ENCODE measurements at regions not wholly inside any gene's neighbourhood (a gene's known extent, or its start where the extent isn't known, plus 50 kb on each side); places are given as distances from the start of the nearest gene placed in this dataset.
"Not testable (repeated sequence)": the region's sequence is repeated elsewhere in the genome, so short reads cannot be mapped to it uniquely, and the experiment has no call there.

DNA sequence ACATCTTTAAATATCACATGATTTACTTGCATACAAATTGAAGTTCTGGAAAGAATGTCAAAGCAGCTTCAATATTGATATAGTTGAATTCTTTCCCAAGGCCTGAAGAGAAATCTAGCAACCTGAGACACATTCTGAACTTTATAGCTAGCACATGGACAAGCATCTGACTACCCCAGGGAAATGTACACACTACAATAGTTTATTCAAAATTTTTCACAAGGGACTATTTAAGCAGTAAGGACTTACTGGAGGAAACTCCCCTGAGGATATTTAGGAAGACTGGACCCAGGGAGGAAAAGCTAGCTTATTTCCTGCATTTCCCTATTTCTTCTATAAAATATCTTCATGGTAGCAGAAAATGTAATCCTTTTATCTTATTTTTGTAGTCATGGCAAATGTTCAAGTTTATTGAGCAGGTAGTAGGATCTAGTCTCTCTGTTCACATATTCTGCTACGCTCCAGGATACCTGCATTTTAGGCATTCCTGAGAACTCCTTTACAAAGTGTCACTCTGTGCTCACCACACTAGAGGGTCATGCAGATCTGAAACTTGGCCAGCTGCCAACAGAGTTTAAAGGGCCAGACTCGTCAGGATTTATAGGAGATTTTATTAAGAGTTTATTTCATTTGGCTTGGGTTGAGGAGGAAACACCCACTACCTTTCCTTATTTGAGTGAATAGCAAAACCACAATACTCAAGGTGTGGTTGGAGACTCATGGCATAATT lies 348.4 kb upstream of the FTMT start:
- DNase-seq: no peak

DNA sequence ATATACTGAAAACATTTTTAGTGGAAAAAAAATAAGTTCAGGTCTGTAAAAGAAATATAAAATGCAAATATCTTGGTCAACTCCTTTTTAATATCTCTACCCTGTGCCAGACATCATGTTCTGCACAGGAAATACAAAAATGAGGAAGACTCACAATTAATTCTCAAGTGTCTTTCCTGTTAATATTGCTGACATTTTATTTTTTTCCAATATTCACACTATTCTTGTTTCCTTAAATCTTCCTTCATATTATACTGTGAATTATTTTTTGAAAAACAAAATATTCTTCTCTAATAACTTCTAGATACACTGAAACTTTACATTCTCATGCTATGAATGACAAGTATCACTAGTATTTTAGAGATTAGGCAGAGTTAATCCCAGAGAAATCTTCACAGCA lies 334.7 kb upstream of the FTMT start:
- DNase-seq: no peak

DNA sequence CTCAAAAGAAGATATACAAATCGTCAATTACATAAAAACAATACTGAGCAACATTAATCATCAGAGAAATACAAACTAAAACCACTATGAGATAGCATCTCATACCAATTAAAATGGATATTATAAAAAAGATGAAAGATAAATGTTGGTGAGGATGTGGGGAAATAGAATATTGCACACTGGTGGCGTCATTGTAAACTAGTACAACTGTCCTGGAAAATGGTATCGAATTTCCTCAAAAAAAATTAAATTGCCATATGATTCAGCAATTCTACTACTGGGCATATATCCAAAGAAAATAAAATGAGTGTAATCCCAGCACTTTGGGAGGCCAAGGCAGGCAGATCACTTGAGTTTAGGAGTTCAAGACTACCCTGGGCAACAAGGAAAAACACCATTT lies 326.0 kb upstream of the FTMT start:
- DNase-seq: no peak

DNA sequence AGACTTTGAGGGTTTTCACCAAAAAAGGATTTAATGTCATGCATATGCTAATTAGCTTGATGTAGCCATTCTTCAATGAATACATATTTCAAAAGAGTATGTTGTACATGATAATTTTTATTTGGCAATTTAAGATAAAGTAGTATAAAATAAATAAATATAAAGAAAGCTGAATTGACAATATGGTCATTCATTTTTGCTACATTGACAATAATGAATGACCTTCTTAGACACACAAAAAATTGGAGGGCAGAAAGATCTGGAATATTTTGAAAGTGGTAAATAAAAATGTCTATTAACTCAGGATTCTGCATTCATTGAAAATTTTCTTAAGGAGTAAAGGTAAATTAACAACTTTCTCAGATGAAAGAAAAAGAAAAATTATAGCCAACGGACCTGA lies 324.8 kb upstream of the FTMT start:
- no peak for DNase-seq

DNA sequence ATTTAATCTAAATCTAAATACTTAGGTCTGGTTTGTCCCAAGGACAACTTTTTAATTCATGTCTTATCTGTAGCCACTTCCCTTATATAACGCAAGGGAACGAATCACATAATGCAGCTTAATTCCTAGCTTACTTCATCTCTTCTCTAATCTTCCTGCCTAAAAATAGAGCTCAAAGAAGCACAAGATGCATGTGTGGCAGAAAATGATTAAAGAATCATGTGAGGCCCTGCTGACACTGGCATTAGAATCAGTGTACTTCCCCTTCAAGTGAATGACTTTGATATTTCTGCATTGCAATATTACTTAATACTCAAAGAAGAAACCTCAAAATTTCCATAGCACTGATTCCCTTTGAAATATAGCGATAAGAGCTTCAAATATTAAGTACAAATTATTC lies 317.9 kb upstream of the FTMT start:
- no peak for DNase-seq

DNA sequence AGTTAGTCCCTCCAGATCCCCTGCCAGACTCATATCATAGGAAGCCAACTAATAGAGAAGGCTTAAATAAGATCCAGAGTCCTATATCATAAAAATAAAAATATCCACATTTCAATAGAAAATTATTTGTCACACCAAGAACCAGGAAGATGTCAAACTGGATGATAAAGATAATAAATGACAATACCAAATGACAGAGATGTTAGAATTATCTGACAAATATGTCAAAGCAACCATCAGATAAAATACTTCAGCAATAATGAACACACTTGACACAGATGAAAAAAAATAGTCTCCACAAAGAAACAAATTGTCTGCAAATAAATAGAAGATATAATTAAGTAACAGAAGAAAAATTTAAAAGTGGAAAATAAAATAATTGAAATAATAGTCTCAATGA lies 300.7 kb upstream of the FTMT start:
- no peak for DNase-seq

DNA sequence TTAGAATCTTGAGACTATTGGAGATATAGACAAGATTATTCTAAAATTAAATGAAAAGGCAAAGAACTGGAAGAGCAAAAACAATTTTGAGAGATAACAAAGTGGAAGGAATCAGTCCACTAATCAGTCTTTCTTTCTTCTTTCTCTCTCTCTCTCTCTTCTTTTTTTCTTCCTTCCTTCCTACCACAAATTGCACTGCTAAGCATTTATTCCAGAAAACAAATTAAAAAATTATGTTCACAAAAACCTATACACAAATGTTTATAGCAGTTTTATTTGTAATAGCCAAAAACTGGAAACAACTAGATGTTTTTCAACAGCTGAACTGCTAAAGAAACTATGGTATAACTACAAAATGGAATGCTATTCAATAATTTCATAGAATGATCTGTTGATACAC lies 291.9 kb upstream of the FTMT start:
- no peak for DNase-seq

DNA sequence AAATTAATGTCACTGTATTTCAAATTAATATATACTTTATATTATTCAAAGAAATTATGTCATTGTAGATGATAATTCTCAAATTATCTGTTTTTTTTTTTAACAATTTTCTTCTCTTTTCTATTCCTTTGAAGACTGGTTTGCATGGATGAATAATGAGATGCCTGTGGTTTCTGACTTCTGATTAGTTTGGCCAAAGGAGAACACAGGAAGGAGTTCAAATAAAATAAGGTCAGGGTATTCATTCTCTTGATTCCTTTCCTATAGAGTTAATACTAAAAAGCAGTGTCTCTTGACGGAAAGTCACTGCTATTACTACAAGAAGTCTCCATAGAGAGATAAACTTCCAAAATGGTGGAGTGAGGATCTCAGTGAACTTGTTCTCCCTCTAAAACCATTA lies 279.6 kb upstream of the FTMT start:
- no peak for DNase-seq

DNA sequence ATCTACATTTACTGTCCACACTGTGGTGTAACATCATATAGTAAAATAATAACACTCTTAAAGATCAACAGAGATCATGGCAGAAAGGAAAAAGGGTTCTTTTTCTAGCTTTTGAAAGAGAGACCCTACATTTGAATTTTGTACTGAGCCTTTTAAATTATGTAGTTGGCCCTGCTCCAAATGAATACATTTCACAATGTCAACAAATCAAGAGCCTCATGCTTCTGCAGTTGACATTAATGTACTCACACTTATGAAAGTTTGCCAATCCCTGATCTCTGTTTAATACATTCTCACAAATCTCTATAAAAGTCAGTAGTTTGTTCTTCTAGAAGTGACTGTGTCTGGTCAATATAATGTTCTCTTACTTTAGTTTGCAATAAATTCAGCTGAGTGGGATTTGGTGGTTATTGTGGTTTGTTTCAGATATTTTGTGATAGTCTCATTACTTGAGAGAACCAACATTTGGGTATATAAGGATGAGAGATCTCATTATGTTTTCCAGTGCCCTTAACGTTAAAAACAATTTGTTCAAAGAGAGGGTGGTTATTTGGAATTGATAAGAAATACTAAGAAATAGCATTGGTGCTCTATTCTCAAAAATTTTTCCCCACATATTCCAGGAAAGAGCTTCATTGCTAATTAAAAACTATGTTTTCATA lies 277.8 kb upstream of the FTMT start:
- DNase-seq: no peak

DNA sequence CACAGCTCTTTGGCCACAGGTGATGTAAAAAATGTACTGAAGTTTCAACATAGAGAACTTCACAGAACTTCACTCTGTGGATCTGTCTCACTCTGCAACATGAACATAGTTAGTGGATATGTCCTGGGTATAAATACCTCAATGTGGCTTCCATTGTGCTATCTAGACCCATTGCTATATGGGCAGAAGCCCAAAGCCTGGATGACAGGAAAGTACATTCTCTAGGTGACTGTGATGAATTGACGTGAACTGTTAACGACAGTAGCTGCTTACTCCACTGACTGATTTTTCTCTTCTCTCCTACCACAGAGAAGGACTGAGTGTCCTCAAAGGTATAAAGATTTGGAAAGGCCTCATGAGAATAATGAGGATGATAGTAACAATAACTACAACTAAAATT lies 270.1 kb upstream of the FTMT start:
- no peak for DNase-seq

DNA sequence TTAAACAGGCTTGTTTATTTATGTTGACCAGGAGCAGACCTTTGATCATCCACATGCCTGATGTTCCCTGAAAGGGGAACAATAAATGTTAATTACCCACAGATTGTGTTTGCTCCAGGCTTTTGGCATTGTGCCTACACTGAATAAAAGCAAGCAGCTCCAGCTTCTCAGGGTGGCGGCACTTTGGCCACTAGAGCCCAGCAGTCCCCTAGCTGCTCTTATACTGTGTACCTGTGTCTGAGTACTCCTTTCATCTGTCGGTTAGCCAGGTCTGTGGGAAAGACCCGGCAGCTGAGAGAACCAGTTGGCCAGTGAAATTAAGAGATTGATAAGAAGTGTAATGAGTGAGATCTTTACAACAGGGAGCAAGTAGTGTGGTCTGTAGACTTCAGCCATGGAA lies 254.8 kb upstream of the FTMT start:
- DNase-seq: no peak

DNA sequence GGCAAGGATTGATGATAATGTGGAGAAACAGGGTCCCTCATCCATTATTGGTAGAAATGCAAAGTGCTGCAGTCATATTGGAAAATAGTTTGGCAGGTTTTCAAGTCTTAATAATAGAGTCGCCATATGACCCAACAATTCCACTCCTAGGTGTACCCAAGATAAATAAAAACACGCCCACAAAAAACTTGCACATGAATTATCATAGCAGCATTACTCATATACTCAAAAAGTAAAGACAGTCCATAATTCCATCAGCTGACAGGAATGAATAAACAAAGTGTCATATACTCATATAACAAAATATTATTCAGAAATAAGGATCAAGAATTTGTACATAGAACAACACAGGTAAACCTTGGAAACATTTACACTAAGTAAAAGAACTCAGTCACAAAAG lies 242.9 kb upstream of the FTMT start:
- DNase-seq: no peak

DNA sequence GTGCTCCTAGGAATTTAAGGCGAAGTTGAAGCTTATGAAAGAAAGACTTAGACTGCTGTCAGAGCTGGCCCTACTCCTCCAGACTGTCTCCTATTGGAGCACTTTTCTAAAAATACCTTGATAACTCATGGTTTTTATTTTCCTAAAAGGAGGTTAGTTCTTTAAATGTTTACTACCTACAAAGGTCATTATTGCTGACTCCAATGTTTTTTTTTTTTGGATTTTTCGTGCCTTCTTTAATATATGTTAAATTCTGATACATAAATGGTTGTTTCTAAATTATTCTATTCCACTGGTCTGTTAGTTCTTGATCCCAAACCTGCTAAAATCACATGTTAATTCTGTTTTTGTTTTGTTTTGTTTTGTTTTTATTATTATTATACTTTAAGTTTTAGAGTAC lies 227.6 kb upstream of the FTMT start:
- DNase-seq: no peak

DNA sequence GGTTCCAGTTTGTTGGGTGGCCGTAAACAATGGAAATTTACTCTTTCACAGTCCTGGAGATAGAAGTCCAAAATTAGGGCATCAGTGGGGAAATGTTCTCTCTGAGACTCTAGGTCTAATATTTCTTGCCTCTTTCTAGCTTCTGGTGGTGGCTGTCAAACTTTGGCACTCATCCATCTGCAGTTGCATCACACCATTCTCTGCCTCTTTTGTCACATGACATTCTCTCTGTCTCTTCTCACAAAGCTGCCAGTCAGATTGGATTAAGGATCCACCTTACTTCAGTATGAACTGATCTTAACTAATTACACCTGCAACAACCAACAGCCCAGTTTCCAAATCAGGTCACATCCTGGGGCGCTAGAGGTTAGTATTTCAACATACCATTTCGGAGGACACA lies 222.9 kb upstream of the FTMT start:
- DNase-seq: no peak

DNA sequence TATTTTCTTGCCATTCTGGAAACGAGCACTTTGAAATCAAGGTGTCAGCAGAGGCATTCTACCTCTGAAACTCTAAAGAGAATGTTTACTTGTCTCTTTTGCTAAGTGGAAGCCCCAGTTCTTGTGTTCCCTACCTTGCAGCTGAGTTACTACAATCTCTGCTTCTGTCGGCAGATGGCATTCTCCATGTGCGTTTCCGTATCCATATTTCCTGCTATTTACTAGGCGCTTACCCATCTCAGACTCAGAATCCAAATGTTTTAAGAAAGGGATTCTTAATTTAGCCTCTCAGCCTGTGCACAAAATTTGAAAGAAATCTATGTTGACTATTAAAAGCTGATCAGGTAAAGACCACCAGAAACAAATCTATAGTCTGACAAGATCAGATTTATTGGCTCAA lies 221.3 kb upstream of the FTMT start:
- no peak for DNase-seq

DNA sequence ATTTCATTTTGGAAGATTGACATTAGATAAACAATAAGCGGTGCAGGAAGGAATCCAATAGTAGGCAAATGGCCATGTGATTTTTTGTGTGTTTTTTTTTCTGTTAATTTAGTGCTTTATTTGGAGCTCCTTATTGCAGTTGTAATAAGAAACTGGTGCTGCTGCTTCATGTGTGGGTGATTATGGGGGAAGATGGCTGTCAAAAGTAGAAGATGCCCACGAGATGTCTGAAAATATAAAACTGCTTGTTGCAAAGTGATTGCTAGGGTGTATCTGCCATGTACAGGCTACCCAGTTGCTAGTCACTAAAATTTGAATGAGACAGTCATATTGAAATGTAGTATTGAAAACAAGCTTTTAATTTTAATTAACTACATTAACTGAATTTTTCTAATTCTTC lies 216.7 kb upstream of the FTMT start:
- DNase-seq: no peak

DNA sequence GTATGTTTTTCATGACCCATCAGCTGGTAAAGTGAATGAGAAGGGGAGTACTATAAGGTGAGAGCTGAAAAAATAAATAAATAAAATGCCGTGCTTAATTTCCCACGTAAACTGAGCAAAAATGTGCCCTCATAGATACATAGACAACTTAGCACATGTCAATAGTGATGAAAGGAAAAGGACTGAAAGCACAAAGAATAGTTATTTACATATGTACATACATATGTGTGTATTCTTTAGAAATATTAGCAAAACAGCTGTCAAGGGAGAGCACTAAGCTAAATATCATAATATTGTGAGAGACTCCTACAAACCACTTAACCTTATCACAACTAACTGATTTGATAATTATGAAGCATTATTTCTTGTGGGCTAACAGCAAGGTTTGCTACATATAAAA lies 213.6 kb upstream of the FTMT start:
- DNase-seq: no peak

DNA sequence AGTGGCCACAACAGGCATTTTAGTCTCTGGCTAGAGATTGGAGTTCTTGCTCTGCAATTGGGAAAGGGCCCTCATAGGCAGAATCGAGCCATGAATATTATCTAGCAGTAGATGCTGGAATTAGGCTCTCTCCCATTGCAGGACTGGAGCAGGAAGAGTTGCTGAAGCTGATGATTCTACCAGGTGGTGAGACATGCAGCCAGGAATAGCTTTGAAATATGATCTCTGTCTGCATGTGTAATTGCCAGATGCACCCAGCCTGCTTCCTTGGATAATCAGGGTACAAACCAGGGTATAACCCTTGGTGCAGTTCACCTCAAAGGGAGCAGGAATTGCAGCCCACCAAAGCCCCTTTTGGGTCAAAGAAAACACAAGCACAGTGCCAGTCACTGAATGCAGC lies 211.4 kb upstream of the FTMT start:
- DNase-seq: no peak

DNA sequence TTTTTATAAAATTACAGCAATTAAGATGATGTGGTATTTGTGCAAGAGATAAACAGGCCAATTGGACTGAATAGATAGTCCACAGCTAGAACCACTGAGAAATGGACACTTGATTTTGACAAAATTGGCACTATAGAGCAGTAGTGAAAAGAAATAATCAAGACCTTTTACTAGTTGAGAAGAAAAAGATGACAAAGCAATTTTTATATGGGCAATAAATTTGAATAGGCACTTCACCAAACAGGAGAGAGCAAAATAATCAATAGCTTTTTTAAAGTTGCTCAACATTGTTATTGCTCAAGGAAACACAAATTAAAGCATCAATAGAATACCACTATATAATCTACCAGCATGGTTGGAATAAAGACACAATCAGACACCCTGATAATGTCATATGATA lies 193.5 kb upstream of the FTMT start:
- DNase-seq: no peak

DNA sequence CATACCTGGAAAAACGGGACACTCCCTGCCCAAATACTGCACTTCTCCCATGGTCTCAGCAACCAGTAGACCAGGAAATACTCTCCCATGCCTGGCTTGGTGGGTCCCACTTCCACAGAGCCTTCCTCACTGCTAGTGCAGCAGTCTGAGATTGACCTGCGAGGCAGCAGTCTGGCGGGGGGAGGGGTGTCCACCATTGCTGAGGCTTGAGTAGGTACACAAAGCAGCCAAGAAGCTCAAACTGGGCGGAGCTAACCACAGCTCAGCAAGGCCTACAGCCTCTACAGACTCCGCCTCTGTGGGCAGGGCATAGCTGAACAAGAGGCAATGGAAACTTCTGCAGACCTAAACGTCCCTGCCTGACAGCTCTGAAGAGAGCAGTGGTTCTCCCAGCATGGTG lies 191.5 kb upstream of the FTMT start:
- DNase-seq: no peak

DNA sequence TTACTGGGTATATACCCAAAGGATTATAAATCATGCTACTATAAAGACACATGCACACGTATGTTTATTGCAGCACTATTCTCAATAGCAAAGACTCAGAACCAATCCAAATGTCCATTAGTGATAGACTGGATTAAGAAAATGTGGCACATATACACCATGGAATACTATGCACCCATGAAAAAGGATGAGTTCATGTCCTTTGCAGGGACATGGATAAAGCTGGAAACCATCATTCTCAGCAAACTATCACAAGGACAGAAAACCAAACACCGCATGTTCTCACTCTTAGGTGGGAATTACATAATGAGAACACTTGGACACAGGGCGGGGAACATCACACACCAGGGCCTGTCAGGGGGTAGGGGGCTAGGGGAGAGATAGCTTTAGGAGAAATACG lies 186.1 kb upstream of the FTMT start:
- not testable (repeated sequence) for DNase-seq

DNA sequence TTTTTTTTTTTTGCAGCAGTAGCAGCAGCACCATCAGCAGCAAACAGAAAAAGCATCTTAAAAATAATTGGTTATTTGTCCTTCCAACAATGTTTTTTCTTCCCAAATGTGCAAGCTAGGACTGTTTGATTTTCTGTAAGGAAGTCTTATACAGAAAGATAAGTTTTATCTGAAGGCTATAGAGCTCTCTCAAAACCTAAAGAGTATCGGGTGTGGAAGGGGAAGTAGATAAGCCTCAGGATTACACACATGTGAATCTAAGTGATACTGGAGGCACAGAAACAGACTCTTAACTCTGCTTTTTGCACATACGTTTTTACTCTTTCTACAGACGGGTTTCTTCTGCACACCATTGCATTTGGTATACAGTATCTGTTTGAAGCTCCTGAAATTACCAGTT lies 184.4 kb upstream of the FTMT start:
- DNase-seq: no peak

DNA sequence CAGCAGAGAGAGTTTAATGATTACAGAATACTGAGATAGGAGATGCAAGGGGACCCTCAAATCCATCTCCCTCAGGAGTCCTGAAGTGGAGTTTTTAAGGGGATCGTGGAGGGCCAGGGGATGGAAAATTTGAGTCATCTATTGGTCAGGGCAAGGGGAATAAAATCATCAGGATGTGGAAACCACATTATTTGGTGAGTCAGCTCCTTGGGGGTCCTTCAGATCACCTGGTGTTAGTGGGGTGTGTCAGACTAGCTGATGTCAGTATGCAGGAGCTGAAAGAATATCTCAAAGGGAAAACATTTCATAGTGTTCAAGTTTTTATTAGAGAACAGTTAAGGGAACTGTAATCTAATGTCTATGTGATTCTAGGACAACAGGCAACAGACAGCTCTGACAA lies 183.0 kb upstream of the FTMT start:
- DNase-seq: no peak

DNA sequence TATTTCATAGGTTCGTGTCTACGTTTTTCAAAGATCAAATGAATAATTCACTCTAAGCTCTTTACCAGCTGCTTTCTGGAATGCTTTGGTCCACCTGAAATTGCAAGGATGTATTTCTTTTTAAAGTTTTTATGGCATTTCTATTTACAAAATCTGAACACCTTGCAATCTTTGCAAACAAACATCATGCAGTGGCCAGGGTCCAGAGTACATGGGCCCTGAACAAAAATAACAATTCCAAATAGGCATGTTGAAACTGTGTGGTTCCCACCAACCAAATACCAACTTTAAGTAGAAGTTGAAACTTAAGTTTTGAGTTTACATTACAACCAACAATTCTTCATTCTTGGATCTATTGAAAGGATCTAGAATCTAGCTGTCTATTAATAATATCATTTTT lies 180.1 kb upstream of the FTMT start:
- DNase-seq: no peak

DNA sequence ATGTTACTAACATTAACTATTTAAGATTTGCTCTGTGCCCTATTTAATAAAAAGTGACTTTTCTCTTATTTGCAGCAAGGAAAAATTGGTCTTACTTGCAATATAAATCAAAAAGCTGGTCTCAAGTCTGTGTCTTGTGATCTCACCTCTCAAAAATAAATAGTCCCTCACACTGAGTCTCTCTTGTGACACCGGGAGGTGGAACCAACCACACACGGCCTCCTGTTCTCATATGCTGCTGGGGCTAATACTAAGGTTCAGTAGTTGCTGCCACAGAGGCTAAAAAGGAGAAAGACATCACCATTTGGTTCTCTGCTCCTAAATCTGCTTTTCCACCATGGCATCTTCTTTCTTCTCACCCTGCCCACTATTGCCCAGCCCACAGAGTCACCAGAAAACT lies 175.8 kb upstream of the FTMT start:
- no peak for DNase-seq

Data from NCI-H774 (cell line).